ENCODE measurements at regions not wholly inside any gene's neighbourhood (a gene's known extent, or its start where the extent isn't known, plus 50 kb on each side); places are given as distances from the start of the nearest gene placed in this dataset.

GRCh38 chr17:17398188-17398942 is 78.4 kb upstream of the MED9 start:
- Histone ChIP-seq H3K4me3 (ENCODE audit: insufficient read depth, low read length, poor library complexity, severe bottlenecking) (no peak overlapping the region), H2AFZ (ENCODE audit: low read depth, low read length, severe bottlenecking) (no peak overlapping the region)
- TF ChIP-seq EZH2phosphoT487 (conservative IDR thresholded peaks at IDR 0.05; ENCODE audit: low read length), result no peak
- TF ChIP-seq, protein P1, sequence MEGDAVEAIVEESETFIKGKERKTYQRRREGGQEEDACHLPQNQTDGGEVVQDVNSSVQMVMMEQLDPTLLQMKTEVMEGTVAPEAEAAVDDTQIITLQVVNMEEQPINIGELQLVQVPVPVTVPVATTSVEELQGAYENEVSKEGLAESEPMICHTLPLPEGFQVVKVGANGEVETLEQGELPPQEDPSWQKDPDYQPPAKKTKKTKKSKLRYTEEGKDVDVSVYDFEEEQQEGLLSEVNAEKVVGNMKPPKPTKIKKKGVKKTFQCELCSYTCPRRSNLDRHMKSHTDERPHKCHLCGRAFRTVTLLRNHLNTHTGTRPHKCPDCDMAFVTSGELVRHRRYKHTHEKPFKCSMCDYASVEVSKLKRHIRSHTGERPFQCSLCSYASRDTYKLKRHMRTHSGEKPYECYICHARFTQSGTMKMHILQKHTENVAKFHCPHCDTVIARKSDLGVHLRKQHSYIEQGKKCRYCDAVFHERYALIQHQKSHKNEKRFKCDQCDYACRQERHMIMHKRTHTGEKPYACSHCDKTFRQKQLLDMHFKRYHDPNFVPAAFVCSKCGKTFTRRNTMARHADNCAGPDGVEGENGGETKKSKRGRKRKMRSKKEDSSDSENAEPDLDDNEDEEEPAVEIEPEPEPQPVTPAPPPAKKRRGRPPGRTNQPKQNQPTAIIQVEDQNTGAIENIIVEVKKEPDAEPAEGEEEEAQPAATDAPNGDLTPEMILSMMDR (IDR thresholded peaks at IDR 0.05; ENCODE audit: insufficient read depth, low read length, poor library complexity, severe bottlenecking), result no peak

GRCh38 chr17:17398943-17399926 is 77.6 kb upstream of the MED9 start:
- Histone ChIP-seq H4K20me1 (ENCODE audit: low read depth, low read length) (no peaks in the 10 kb centered on the region), H3K79me2 (ENCODE audit: insufficient read depth, low read length) (no peaks in the 10 kb centered on the region), H2AFZ (ENCODE audit: low read depth, low read length, severe bottlenecking) (no peak overlapping the region), H3K27ac (ENCODE audit: low read depth, low read length) (no peak overlapping the region), H3K9me2 (replicated peaks; ENCODE audit: insufficient read depth, low read length) (no peaks in the 10 kb centered on the region), H3K9me3 (ENCODE audit: insufficient read depth, low read length) (no peaks in the 10 kb centered on the region), H3K4me3 (ENCODE audit: insufficient read depth, low read length, poor library complexity, severe bottlenecking) (no peak overlapping the region), H3F3A (ENCODE audit: insufficient read depth) (no peaks in the 10 kb centered on the region), H3K4me2 (ENCODE audit: low read depth, low read length, poor library complexity, severe bottlenecking) (no peak overlapping the region), H3K9ac (ENCODE audit: low read length) (no peak overlapping the region), H3K27me3 (ENCODE audit: low read length) (no peaks in the 10 kb centered on the region), H3K36me3 (ENCODE audit: low read length) (no peaks in the 10 kb centered on the region)
- TF ChIP-seq EZH2phosphoT487 (conservative IDR thresholded peaks at IDR 0.05; ENCODE audit: low read length), result no peak
- TF ChIP-seq, protein P1 (IDR thresholded peaks at IDR 0.05; ENCODE audit: insufficient read depth, low read length, poor library complexity, severe bottlenecking), result no peak

More at GRCh38 chr17:17398188-17398942, 78.4 kb upstream of the MED9 start:
- no peaks in the 10 kb centered on the region for H4K20me1 ChIP-seq (ENCODE audit: low read depth, low read length)
- H3K4me2 ChIP-seq (ENCODE audit: low read depth, low read length, poor library complexity, severe bottlenecking), result no peak overlapping the region
- no peaks in the 10 kb centered on the region for H3K27me3 ChIP-seq (ENCODE audit: low read length)
- no peaks in the 10 kb centered on the region for H3K36me3 ChIP-seq (ENCODE audit: low read length)
- H3F3A ChIP-seq (ENCODE audit: insufficient read depth), result no peaks in the 10 kb centered on the region
- no peak overlapping the region for H3K27ac ChIP-seq (ENCODE audit: low read depth, low read length)
- H3K79me2 ChIP-seq (ENCODE audit: insufficient read depth, low read length), result no peaks in the 10 kb centered on the region
- no peaks in the 10 kb centered on the region for H3K9me2 ChIP-seq (replicated peaks; ENCODE audit: insufficient read depth, low read length)
- no peak overlapping the region for H3K9ac ChIP-seq (ENCODE audit: low read length)
- H3K9me3 ChIP-seq (ENCODE audit: insufficient read depth, low read length), result no peaks in the 10 kb centered on the region

DNA sequence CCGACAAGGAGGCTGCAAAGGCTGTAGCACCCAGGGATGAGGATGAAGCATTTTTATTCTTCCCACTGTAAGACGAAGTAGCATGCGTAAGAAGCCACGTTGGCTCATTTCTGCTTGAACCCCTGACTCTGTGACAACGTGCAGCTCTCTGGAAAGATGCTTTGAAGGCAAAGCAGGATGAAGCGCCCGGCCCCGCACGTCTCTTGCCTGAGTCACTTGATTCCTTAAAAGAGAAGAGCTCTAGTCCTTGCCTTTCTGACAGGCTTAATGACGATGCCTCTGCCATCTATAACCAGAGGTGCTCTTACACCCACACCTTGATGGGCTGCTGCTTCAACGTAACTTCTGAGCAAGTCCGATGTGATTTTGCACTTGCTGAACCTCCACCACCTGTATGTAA is 76.7 kb upstream of the MED9 start:
- Histone ChIP-seq H3K27ac (ENCODE audit: low read depth, low read length) (no peak overlapping the region), H3K9me3 (ENCODE audit: insufficient read depth, low read length) (no peaks in the 10 kb centered on the region), H3K9me2 (replicated peaks; ENCODE audit: insufficient read depth, low read length) (no peaks in the 10 kb centered on the region), H3K27me3 (ENCODE audit: low read length) (no peaks in the 10 kb centered on the region), H2AFZ (ENCODE audit: low read depth, low read length, severe bottlenecking) (no peak overlapping the region), H3K79me2 (ENCODE audit: insufficient read depth, low read length) (no peaks in the 10 kb centered on the region), H3F3A (ENCODE audit: insufficient read depth) (no peaks in the 10 kb centered on the region), H3K4me2 (ENCODE audit: low read depth, low read length, poor library complexity, severe bottlenecking) (no peak overlapping the region), H3K9ac (ENCODE audit: low read length) (no peak overlapping the region), H3K36me3 (ENCODE audit: low read length) (no peaks in the 10 kb centered on the region), H3K4me3 (ENCODE audit: insufficient read depth, low read length, poor library complexity, severe bottlenecking) (no peak overlapping the region), H4K20me1 (ENCODE audit: low read depth, low read length) (no peaks in the 10 kb centered on the region)
- TF ChIP-seq, protein P1 (IDR thresholded peaks at IDR 0.05; ENCODE audit: insufficient read depth, low read length, poor library complexity, severe bottlenecking), result no peak
- TF ChIP-seq EZH2phosphoT487 (conservative IDR thresholded peaks at IDR 0.05; ENCODE audit: low read length), result no peak

All from SU-DHL-6 (cell line).